ENCODE measurements at regions not wholly inside any gene's neighbourhood (a gene's known extent, or its start where the extent isn't known, plus 50 kb on each side); places are given as distances from the start of the nearest gene placed in this dataset.

GRCh38 chr4:158053801-158054200 is 119.0 kb downstream of the GASK1B start:
- WGBS (ENCODE audit: low lambda C conversion rate), result 96% methylated on average over 3 of the region's 3 CpGs
- H3K9ac ChIP-seq, result no peak overlapping the region

More at GRCh38 chr4:158053801-158054200, 119.0 kb downstream of the GASK1B start:
- Histone ChIP-seq H3K9me3 (no peaks in the 10 kb centered on the region), H3K4me1 (ENCODE audit: control insufficient read depth in 1 of 2, insufficient read depth in 2 of 2, low read depth in 1 of 2, low read length in 1 of 2) (no peaks in the 10 kb centered on the region), H3K27me3 (ENCODE audit: insufficient read depth) (no peaks in the 10 kb centered on the region), H3K4me2 (no peak overlapping the region), H3K36me3 (replicated peaks in 1 of 2; ENCODE audit: control insufficient read depth in 1 of 2, insufficient read depth in 2 of 2, low read length in 1 of 2) (no peaks in the 10 kb centered on the region), H3K27ac (ENCODE audit: low read depth in 2 of 2, low read length in 1 of 2) (no peak overlapping the region), H3K9me2 (no peaks in the 10 kb centered on the region), H2AFZ (ENCODE audit: low read depth) (no peak overlapping the region), H3K79me2 (ENCODE audit: insufficient read depth) (no peaks in the 10 kb centered on the region), H4K20me1 (ENCODE audit: insufficient read depth) (no peaks in the 10 kb centered on the region), H3F3A (replicated peaks; ENCODE audit: insufficient read depth) (no peaks in the 10 kb centered on the region), H3K4me3 (ENCODE audit: low read depth in 2 of 2, low read length in 1 of 2) (no peak overlapping the region)
- TF ChIP-seq POLR2AphosphoS5 (IDR thresholded peaks at IDR 0.05; ENCODE audit: low read depth, low read length) (no peak), FOXJ3 (CRISPR knock-in tag; IDR thresholded peaks at IDR 0.05) (no peak), NRF1 (IDR thresholded peaks at IDR 0.05; ENCODE audit: low read depth, low read length) (no peak), CTCF (IDR thresholded peaks at IDR 0.05) (no peak), SIN3A (IDR thresholded peaks at IDR 0.05; ENCODE audit: borderline replicate concordance, low read depth, low read length) (no peak), GATA2 (CRISPR knock-in tag; IDR thresholded peaks at IDR 0.05) (no peak), TEAD4 (IDR thresholded peaks at IDR 0.05; ENCODE audit: borderline replicate concordance, insufficient read depth) (no peak), IRF3 (IDR thresholded peaks at IDR 0.05; ENCODE audit: low read depth, low read length) (no peak), USF1 (IDR thresholded peaks at IDR 0.05; ENCODE audit: borderline replicate concordance, low read depth) (no peak), RFX5 (IDR thresholded peaks at IDR 0.05; ENCODE audit: low read length) (no peak), TCF12 (IDR thresholded peaks at IDR 0.05) (no peak), NFIC (IDR thresholded peaks at IDR 0.05; ENCODE audit: borderline replicate concordance) (no peak), ELF1 (IDR thresholded peaks at IDR 0.05) (no peak), RCOR1 (IDR thresholded peaks at IDR 0.05; ENCODE audit: low read length) (no peak), TAF1 (IDR thresholded peaks at IDR 0.05; ENCODE audit: borderline replicate concordance, low read depth, low read length) (no peak), USF2 (IDR thresholded peaks at IDR 0.05; ENCODE audit: borderline replicate concordance, low read depth, low read length) (no peak), GABPA (IDR thresholded peaks at IDR 0.05; ENCODE audit: low read depth) (no peak), EP300 (IDR thresholded peaks at IDR 0.05; ENCODE audit: borderline replicate concordance in 1 of 2, low read depth in 1 of 2, low read length in 1 of 2) (no peak)
- POLR2A ChIA-PET, result no interaction called here
- CTCF ChIA-PET, result no interaction called here
- DNase-seq, result no peak
